Vagina (tissue), 2 donors: ENCODE measurements at regions not wholly inside any gene's neighbourhood (a gene's known extent, or its start where the extent isn't known, plus 50 kb on each side); places are given as distances from the start of the nearest gene placed in this dataset.

Experiments
- POLR2A ChIP-seq, 2 donors: fragments of 450-650 bp; IDR thresholded peaks; one replicate each; pipeline ENCODE4 v1.6.1; 2017; ENCODE audit warnings: antibody characterized with exemption in 2 of 2, mild to moderate bottlenecking in 2 of 2, moderate library complexity in 2 of 2
- TF ChIP-seq, protein P1 (sequence below), 3 experiments: fragments of 450-650 bp in 2 of 3; fragments of 200-600 bp in 1 of 3; sonication (generic) in 1 of 3; IDR thresholded peaks; one replicate each; pipeline ENCODE4 v1.5.1; 2017 to 2019; ENCODE audit warnings: antibody characterized with exemption in 3 of 3, mild to moderate bottlenecking in 2 of 3, moderate library complexity in 2 of 3

DNA sequence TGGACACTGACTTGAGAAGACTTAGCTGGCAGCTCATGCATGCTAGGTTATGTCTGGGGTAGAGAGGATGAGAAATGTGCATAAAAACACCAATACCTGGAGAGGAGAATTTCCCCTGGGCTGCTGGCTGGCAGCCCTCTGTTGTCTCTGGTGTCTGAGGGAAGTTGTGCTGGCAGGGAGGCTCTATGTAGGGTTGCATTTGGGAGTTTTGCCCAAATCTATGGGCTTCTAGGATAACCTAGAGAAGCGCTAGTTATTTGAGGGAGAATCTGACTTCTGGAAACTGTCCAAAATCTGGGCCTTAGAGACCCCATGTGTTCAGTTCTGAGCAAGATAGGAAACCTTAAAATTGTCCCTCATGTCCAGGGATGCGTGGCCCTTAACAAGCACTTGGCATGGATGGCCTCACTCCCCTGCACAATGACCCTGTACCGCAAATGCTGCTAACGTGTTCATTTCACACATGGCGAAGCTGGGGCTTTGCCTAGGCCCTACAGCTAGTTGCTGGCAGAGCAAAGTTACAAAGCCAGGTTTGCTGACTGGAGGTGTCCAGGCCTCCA, 70.3 kb upstream of the ATP2B2 start:
- TF ChIP-seq, protein P1, sequence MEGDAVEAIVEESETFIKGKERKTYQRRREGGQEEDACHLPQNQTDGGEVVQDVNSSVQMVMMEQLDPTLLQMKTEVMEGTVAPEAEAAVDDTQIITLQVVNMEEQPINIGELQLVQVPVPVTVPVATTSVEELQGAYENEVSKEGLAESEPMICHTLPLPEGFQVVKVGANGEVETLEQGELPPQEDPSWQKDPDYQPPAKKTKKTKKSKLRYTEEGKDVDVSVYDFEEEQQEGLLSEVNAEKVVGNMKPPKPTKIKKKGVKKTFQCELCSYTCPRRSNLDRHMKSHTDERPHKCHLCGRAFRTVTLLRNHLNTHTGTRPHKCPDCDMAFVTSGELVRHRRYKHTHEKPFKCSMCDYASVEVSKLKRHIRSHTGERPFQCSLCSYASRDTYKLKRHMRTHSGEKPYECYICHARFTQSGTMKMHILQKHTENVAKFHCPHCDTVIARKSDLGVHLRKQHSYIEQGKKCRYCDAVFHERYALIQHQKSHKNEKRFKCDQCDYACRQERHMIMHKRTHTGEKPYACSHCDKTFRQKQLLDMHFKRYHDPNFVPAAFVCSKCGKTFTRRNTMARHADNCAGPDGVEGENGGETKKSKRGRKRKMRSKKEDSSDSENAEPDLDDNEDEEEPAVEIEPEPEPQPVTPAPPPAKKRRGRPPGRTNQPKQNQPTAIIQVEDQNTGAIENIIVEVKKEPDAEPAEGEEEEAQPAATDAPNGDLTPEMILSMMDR (IDR thresholded peaks at IDR 0.05): no peak
- no peak for TF ChIP-seq POLR2A (IDR thresholded peaks at IDR 0.05)
